ENCODE measurements at regions not wholly inside any gene's neighbourhood (a gene's known extent, or its start where the extent isn't known, plus 50 kb on each side); places are given as distances from the start of the nearest gene placed in this dataset.

- no peak for DNase-seq
These were observed 154.7 kb downstream of the KTN1 start for GRCh38 chr14:55734731-55735130.

DNA sequence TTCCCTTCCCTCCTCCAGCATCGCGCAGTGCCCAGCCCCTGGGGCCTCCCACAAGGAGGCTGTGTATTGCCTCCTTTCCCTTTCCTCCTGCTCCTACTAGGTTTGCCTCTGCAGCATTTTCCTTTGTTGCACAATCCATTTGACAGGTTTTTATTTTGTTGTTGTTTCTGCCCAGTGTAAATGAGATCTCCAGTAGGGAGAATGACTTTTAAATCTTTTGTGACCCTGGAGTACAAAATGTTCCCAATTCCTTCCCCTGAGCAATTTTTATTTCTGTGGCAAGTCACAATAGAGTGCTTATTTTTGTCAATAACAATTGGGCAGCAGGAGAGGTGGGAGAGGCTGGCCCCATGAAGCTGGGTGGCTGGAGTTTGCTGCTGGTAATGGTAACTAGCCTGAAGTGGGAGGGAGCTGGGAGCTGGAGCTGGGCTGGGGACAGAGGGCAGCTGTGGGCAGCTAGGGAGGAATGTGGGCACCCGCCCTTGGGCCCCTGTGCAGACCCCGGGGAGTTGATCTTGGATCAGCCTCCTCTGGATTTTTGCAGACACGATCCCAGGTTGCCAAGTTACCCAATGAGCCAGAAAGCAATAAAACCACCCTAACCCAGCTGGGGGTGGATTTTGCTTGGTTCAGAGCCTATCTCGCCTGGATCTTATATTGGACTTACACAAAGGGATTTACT lies 160.1 kb downstream of the KTN1 start:
- no peak for DNase-seq

- DNase-seq = no peak
These were observed 160.6 kb downstream of the KTN1 start for GRCh38 chr14:55740649-55740989.

DNA sequence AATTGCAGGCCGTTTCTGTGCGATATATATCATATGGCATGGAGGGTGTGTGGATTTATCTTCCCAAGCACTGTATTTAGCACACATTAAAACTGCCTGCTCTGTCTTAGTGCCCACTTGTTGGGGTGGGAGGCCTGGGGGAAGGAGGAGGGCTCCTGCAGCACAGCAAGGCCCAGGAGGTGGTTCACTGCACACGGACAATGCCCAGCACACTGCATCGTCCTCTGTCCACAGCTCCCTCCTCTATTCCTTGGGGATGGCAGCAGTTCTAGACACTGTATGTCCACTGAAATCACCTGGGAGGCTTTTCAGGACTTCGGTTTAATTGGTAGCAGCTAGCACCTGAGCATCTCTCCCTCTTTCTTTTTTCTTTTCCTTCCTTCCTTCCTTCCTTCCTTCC lies 161.2 kb downstream of the KTN1 start:
- no peak for DNase-seq

GRCh38 chr14:55743551-55743950 lies 163.5 kb downstream of the KTN1 start:
- DNase-seq = no peak

- no peak for DNase-seq
These were observed 164.3 kb downstream of the KTN1 start for GRCh38 chr14:55744321-55744720.

GRCh38 chr14:55745906-55746305 lies 165.9 kb downstream of the KTN1 start:
- DNase-seq = no peak

GRCh38 chr14:55746558-55746957 lies 166.6 kb downstream of the KTN1 start:
- DNase-seq = no peak

GRCh38 chr14:55747186-55747585 lies 167.2 kb downstream of the KTN1 start:
- DNase-seq = no peak

DNA sequence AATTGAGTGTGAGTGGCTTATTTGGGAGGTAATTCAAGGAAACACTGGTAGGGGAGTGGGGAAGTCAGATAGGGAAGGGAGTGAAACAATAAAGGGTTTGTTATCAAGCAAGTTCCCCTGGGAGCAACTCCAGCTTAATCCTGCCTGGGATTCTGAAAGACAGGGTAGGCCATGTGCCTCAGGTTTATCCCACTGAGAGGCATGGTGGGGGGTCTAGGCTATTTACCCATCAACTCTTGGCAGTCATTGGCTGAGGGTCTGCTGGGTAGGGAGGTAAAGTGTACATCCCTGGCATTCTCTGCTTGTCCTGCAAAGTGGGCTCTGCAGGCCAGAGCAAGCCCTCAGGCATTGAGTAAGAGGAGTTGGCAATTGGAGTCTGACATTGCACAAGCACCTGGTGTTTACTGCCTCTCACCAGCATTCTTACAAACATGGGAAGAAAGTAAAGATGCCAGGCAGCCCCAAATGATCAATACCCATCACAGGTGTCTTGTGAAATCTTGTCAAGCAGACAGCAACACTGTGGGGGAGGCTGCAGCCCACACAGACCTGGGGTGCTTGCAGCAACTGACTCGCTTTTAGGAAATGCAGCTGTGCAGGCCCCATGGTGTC lies 169.3 kb downstream of the KTN1 start:
- DNase-seq = no peak

DNA sequence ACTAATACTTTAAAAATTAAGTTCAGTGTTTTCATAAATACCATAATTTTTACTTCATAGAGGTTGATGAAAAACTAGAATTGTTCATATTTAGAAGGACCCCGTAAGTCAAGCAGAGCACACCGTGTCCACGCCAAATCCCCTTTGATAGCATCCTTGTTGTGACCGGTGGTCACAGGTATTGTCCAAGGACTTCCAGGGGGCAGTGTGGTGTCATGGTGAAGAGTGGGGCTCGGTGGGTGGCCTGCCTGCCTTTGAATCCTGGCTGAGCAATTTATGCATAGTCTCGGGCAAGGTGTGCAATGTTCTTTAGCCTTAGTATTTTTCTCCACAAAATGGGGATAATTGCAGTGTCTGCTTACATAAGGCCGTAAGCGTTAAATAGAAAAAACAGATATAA lies 169.9 kb downstream of the KTN1 start:
- DNase-seq = no peak

GRCh38 chr14:55752580-55753390 lies 172.8 kb downstream of the KTN1 start:
- DNase-seq = no peak

GRCh38 chr14:55754471-55754870 lies 174.5 kb downstream of the KTN1 start:
- no peak for DNase-seq

GRCh38 chr14:55754871-55755270 lies 174.9 kb downstream of the KTN1 start:
- DNase-seq = no peak

DNA sequence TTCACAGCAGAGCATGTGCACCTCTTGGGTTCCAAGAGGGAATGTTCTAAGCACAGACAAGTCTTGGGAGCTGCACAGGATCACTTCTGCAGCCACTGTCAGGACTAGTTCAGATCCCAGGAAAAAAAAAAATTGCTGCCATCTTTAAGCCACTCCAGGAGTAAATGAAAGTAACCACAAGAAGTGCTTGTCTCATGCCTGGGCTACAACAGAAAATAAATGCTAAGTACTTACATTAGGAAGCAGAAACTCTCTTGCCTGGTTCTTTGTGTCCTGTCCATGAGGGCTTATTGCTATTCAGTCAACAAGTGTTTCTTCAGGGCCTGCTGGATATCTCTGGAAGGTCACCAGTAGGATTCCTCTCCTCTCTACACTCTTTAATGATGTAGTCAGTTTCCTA lies 176.1 kb downstream of the KTN1 start:
- DNase-seq = no peak

DNA sequence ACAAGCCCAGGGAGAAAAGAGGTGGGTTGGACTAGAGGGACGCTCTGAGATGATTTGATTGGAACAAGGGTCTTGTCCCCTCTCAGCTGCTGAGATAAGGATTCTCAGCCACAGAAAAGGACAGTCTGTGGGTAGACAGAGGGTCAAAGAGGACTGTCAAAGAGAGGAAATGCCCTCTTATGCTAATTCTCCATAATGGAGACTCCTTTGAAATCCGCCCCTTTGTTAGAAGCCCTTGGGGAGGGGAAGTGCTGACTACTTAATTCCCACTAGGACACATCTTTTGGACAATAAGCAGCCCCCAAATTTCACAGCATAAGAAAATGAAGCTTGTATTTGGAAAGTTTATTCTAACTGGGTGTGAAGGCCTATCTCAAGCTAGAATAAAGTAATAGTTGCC lies 176.6 kb downstream of the KTN1 start:
- DNase-seq = no peak

DNA sequence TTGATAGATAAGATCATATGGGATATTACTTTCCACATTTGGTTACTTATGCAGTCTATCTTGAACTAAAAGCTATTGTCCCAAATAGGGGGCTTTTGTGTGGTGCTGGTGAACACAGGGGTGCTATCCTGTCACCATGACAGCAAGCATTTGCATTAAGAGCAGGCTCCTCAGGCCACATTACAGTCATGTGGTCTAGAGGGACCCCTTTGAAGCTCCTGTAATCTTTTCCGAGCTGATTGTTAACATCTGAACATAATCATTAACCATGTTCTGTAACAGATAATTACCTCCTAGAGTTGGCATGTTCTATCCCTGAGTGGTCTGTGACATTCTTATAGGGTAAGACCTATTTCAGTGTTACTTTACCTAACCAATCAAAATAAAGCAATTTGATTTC lies 178.8 kb downstream of the KTN1 start:
- DNase-seq = no peak

- no peak for DNase-seq
These were observed 181.0 kb downstream of the KTN1 start for GRCh38 chr14:55760789-55761566.

- DNase-seq = no peak
These were observed 181.6 kb downstream of the KTN1 start for GRCh38 chr14:55761651-55762050.

DNA sequence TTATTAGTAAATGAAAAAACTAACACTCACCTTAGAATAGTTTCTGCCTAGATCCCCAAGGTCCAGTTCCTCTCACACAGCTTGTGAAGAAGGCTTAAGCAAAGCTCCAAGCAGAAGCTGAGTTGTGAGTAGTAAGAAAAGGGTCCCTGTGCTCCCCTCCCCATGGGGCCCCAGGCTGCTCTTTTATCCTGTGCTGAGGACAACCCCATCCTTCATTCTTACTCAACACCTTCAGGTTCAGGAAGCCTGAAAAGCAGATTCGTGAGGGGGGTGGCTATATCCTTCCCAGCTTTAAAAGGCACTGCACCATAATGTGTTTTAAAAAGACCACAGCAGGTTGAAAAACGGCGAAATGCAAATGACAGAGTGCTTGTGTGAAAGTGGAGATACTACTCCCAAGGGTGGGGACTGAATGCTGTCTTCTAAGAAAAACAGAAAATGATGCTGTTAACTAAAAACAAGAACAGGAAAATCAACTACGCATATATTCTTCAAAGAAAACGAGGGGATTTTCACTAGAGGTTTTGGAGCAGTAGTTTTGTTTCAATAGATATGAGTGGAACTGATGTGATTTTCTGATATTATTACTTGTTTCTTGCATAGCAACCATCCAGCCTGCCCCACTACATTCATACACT lies 182.7 kb downstream of the KTN1 start:
- no peak for DNase-seq

- no peak for DNase-seq
These were observed 184.8 kb downstream of the KTN1 start for GRCh38 chr14:55764784-55765183.

DNA sequence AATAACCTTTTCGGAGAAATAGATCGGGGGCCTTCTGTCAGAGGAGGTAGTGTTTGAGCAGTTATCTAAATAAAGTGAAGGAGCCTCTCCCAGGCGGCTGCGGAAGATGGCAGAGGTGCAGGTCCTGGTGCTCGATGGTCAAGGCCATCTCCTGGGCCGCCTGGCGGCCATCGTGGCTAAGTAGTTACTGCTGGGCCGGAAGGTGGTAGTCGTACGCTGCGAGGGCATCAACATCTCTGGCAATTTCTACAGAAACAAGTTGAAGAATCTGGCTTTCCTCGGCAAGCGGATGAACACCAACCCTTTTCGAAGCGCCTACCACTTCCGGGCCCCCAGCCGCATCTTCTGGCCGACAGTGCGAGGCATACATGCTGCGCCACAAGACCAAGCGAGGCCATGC lies 186.1 kb downstream of the KTN1 start:
- no peak for DNase-seq

DNA sequence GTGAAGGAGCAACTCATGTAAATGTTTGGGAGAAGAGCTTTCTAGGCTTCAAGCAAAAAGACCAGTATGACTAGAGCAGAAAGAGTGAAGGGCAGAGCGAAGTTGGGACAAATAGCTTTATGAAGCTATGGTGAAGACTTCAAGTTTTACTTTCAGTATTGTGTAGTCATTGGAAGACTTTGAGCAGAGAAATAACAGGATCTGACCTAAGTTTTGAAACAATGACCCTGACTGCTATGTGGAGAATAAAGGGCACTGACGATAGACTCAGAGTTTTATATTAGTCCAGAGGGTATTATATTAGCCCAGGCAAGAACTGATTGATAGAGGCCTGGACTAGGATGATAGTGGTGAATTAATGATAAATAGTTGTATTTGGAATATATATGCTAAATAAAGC lies 187.3 kb downstream of the KTN1 start:
- DNase-seq = no peak
